ENCODE measurements at regions not wholly inside any gene's neighbourhood (a gene's known extent, or its start where the extent isn't known, plus 50 kb on each side); places are given as distances from the start of the nearest gene placed in this dataset.

- TF ChIP-seq ZNF121 (CRISPR knock-in tag; IDR thresholded peaks at IDR 0.05), result no peak
- TF ChIP-seq NR1H2 (CRISPR knock-in tag; IDR thresholded peaks at IDR 0.05), result no peak
- no peak for TF ChIP-seq GRHL2 (CRISPR knock-in tag; IDR thresholded peaks at IDR 0.05; ENCODE audit: insufficient replicate concordance, severe bottlenecking)
- TF ChIP-seq NR2C2 (CRISPR knock-in tag; IDR thresholded peaks at IDR 0.05), result no peak
- no peak for TF ChIP-seq ZNF263 (CRISPR knock-in tag; IDR thresholded peaks at IDR 0.05; ENCODE audit: low read depth)
- TF ChIP-seq STAT6 (CRISPR knock-in tag; conservative IDR thresholded peaks at IDR 0.05; ENCODE audit: low read depth), result no peak
- no peak for TF ChIP-seq ERG (CRISPR knock-in tag; IDR thresholded peaks at IDR 0.05)
Observed at GRCh38 chr20:39873286-39873685, 815.8 kb downstream of the MAFB start (continued).

- no peak for TF ChIP-seq ZSCAN18 (CRISPR knock-in tag; IDR thresholded peaks at IDR 0.05)
- POLR2A ChIA-PET, result no interaction called here
- H3K36me3 Mint-ChIP-seq, result no peaks in the 10 kb centered on the region
- H3K4me3 Mint-ChIP-seq, result no peak overlapping the region
- CTCF ChIA-PET, result interaction anchor here (0.5 kb wide), 1 partner anchor 13 kb away, joined by 3 read pairs; no protein-coding TSS in a partner anchor
- no peak for ATAC-seq
- no peak overlapping the region for H3K27ac Mint-ChIP-seq
- DNase-seq (ENCODE audit: low spot score), result no peak
- peaks cover 10% of the 10 kb centered on the region; the same call in 1 of the 2 replicates for H3K4me1 Mint-ChIP-seq
- no peaks in the 10 kb centered on the region for H3K27me3 Mint-ChIP-seq (ENCODE audit: low read depth)
- H3K9me3 Mint-ChIP-seq, result no peaks in the 10 kb centered on the region
Observed at GRCh38 chr20:39871013-39871412, 818.0 kb downstream of the MAFB start.

GRCh38 chr20:39865446-39865845 is 823.6 kb downstream of the MAFB start:
- H3K4me1 Mint-ChIP-seq, result 0 out of 2 replicates have a peak, but pooled peaks cover 3% of the 10 kb centered on the region
- H3K4me3 Mint-ChIP-seq, result no peak overlapping the region
- H3K9me3 Mint-ChIP-seq, result no peaks in the 10 kb centered on the region
- ATAC-seq, result no peak
- no peak overlapping the region for H3K27ac Mint-ChIP-seq
- DNase-seq (ENCODE audit: low spot score), result no peak
- POLR2A ChIA-PET, result no interaction called here
- H3K36me3 Mint-ChIP-seq, result no peaks in the 10 kb centered on the region
- CTCF ChIA-PET, result interaction anchor here (4.7 kb wide), 1 partner anchor 8 kb away, joined by 27 read pairs; no protein-coding TSS in a partner anchor
- H3K27me3 Mint-ChIP-seq (ENCODE audit: low read depth), result no peaks in the 10 kb centered on the region
- TF ChIP-seq ZNF416 (CRISPR knock-in tag; IDR thresholded peaks at IDR 0.05) (no peak), TCF7 (CRISPR knock-in tag; IDR thresholded peaks at IDR 0.05; ENCODE audit: low read depth) (no peak), MXD4 (CRISPR knock-in tag; IDR thresholded peaks at IDR 0.05; ENCODE audit: borderline replicate concordance) (no peak), ATF6 (CRISPR knock-in tag; IDR thresholded peaks at IDR 0.05) (no peak), USF2 (CRISPR knock-in tag; IDR thresholded peaks at IDR 0.05) (no peak), FOXP1 (CRISPR knock-in tag; IDR thresholded peaks at IDR 0.05; ENCODE audit: borderline replicate concordance) (no peak), NR3C1 (CRISPR knock-in tag; conservative IDR thresholded peaks at IDR 0.05; ENCODE audit: low read depth) (no peak), CREM (CRISPR knock-in tag; IDR thresholded peaks at IDR 0.05) (no peak), ATF1 (CRISPR knock-in tag; IDR thresholded peaks at IDR 0.05) (no peak), ZNF671 (CRISPR knock-in tag; IDR thresholded peaks at IDR 0.05) (no peak), ZNF512 (CRISPR knock-in tag; IDR thresholded peaks at IDR 0.05; ENCODE audit: borderline replicate concordance) (no peak), HMGXB4 (CRISPR knock-in tag; IDR thresholded peaks at IDR 0.05) (no peak), NR1H2 (CRISPR knock-in tag; IDR thresholded peaks at IDR 0.05) (no peak), E2F4 (CRISPR knock-in tag; IDR thresholded peaks at IDR 0.05; ENCODE audit: borderline replicate concordance, low read depth) (no peak)

Measured in WTC11 (cell line).